ENCODE measurements at regions not wholly inside any gene's neighbourhood (a gene's known extent, or its start where the extent isn't known, plus 50 kb on each side); places are given as distances from the start of the nearest gene placed in this dataset.

DNA sequence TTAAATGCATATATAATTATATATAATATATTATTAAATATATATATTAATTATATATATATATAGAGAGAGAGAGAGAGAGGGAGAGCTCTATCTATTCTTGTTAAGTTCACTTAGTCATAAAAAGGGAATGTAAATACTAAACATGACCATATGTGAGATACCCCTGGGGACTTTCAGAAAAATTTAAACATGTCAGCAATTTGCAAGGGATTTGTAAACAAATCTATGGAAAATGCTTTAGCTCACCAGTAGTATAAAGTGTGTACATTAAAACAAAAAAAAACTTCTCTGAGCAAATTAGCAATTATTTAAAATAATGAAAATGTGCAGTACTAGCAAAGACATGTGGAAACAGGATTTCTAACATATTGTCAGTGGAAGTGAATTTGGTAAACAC is 1755.5 kb downstream of the PCDH19 start:
- no peak for DNase-seq

Data from NCI-H1048 (cell line).